ENCODE measurements at regions not wholly inside any gene's neighbourhood (a gene's known extent, or its start where the extent isn't known, plus 50 kb on each side); places are given as distances from the start of the nearest gene placed in this dataset.
"Not testable (repeated sequence)": the region's sequence is repeated elsewhere in the genome, so short reads cannot be mapped to it uniquely, and the experiment has no call there.

GRCh38 chr11:45428541-45429230 lies 142.5 kb upstream of the SYT13 start:
- no peak for DNase-seq (ENCODE audit: missing footprints)
- intact Hi-C loops (cut with DNase I) = no loop called here
- no peak for ATAC-seq

GRCh38 chr11:45428116-45428515 lies 142.0 kb upstream of the SYT13 start:
- DNase-seq (ENCODE audit: missing footprints) = no peak
- ATAC-seq = no peak
- intact Hi-C loops (cut with DNase I) = no loop called here

GRCh38 chr11:45424411-45425180 lies 138.5 kb upstream of the SYT13 start:
- DNase-seq (ENCODE audit: missing footprints) (no peak), ATAC-seq (no peak)
- intact Hi-C loops (cut with DNase I) = no loop called here

GRCh38 chr11:45423475-45424120 lies 137.5 kb upstream of the SYT13 start:
- no peak for DNase-seq (ENCODE audit: missing footprints)
- peak; percentile 44 for ATAC-seq
- intact Hi-C loops (cut with DNase I) = no loop called here

GRCh38 chr11:45423036-45423435 lies 136.9 kb upstream of the SYT13 start:
- ATAC-seq (no peak), DNase-seq (ENCODE audit: missing footprints) (no peak)
- intact Hi-C loops (cut with DNase I) = no loop called here

GRCh38 chr11:45414088-45414487 lies 127.9 kb upstream of the SYT13 start:
- no peak for ATAC-seq
- DNase-seq (ENCODE audit: missing footprints) = no peak
- intact Hi-C loops (cut with DNase I) = no loop called here

- DNase-seq (ENCODE audit: missing footprints) = no peak
Observed at GRCh38 chr11:45413156-45413858, 127.2 kb upstream of the SYT13 start.

GRCh38 chr11:45412521-45412920 lies 126.4 kb upstream of the SYT13 start:
- ATAC-seq (no peak), DNase-seq (ENCODE audit: missing footprints) (no peak)
- intact Hi-C loops (cut with DNase I) = no loop called here

More at GRCh38 chr11:45413156-45413858, 127.2 kb upstream of the SYT13 start:
- intact Hi-C loops (cut with DNase I) = no loop called here
- ATAC-seq = no peak

GRCh38 chr11:45412051-45412471 lies 125.9 kb upstream of the SYT13 start:
- no peak for DNase-seq (ENCODE audit: missing footprints)
- ATAC-seq = no peak
- intact Hi-C loops (cut with DNase I) = no loop called here

- intact Hi-C loops (cut with DNase I) = no loop called here
- no peak for DNase-seq (ENCODE audit: missing footprints)
- ATAC-seq = no peak
Observed at GRCh38 chr11:45411228-45411946, 125.2 kb upstream of the SYT13 start.

- ATAC-seq = no peak
- DNase-seq (ENCODE audit: missing footprints) = no peak
- intact Hi-C loops (cut with DNase I) = no loop called here
Observed at GRCh38 chr11:45410391-45411227, 124.5 kb upstream of the SYT13 start.

- intact Hi-C loops (cut with DNase I) = loop anchor here (5.0 kb wide), 1 partner anchor 248 kb away; no protein-coding TSS in a partner anchor
- no peak for ATAC-seq
- no peak for DNase-seq (ENCODE audit: missing footprints)
Observed at GRCh38 chr11:45409587-45409986, 123.4 kb upstream of the SYT13 start.

GRCh38 chr11:45407226-45407625 lies 121.1 kb upstream of the SYT13 start:
- DNase-seq (ENCODE audit: missing footprints) (no peak), ATAC-seq (no peak)
- intact Hi-C loops (cut with DNase I) = loop anchor here (5.0 kb wide), 1 partner anchor 250 kb away; no protein-coding TSS in a partner anchor

- ATAC-seq (no peak), DNase-seq (ENCODE audit: missing footprints) (no peak)
- intact Hi-C loops (cut with DNase I) = loop anchor here (2.0 to 5.0 kb wide), 2 partner anchors 251 to 367 kb away; no protein-coding TSS in a partner anchor
Observed at GRCh38 chr11:45405916-45406670, 120.0 kb upstream of the SYT13 start.

GRCh38 chr11:45403521-45403920 lies 117.4 kb upstream of the SYT13 start:
- intact Hi-C loops (cut with DNase I); ATAC-seq; DNase-seq (ENCODE audit: missing footprints): not testable (repeated sequence)

- intact Hi-C loops (cut with DNase I) = no loop called here
- ATAC-seq (no peak), DNase-seq (ENCODE audit: missing footprints) (no peak)
Observed at GRCh38 chr11:45402049-45402630, 116.0 kb upstream of the SYT13 start.

GRCh38 chr11:45400591-45400990 lies 114.5 kb upstream of the SYT13 start:
- intact Hi-C loops (cut with DNase I) = no loop called here
- DNase-seq (ENCODE audit: missing footprints) = no peak
- no peak for ATAC-seq
